GM12872 (cell line): ENCODE measurements at regions not wholly inside any gene's neighbourhood (a gene's known extent, or its start where the extent isn't known, plus 50 kb on each side); places are given as distances from the start of the nearest gene placed in this dataset.

Experiments
- TF ChIP-seq, protein P1 (sequence below): IDR thresholded peaks from 3 replicates; pipeline ENCODE4 v1.5.1; 2011; ENCODE audit warnings: low read depth, mild to moderate bottlenecking, low read length, moderate library complexity; ENCODE audit not compliant: insufficient read depth

GRCh38 chr4:126526335-126526734 is 1106.4 kb upstream of the INTU start:
- TF ChIP-seq, protein P1, sequence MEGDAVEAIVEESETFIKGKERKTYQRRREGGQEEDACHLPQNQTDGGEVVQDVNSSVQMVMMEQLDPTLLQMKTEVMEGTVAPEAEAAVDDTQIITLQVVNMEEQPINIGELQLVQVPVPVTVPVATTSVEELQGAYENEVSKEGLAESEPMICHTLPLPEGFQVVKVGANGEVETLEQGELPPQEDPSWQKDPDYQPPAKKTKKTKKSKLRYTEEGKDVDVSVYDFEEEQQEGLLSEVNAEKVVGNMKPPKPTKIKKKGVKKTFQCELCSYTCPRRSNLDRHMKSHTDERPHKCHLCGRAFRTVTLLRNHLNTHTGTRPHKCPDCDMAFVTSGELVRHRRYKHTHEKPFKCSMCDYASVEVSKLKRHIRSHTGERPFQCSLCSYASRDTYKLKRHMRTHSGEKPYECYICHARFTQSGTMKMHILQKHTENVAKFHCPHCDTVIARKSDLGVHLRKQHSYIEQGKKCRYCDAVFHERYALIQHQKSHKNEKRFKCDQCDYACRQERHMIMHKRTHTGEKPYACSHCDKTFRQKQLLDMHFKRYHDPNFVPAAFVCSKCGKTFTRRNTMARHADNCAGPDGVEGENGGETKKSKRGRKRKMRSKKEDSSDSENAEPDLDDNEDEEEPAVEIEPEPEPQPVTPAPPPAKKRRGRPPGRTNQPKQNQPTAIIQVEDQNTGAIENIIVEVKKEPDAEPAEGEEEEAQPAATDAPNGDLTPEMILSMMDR: no peak

DNA sequence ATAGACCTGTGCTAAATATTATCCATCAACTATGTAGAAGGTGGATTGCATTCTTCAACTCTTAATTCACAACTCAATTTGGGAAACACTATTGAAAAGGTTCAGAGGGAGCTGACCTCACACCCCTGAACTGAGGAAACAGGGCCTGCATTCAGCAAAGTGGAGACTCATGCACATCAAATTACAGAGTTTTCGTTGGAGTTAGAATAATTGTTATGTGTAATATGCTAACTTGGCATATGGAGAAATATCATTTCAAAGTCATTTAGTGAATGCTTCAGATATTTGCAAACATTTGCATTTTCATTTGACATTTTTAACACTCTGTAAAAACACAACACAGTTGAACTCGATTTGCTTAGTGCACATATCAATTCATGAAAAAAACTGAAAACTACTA is 1102.8 kb upstream of the INTU start:
- TF ChIP-seq, protein P1: no peak

DNA sequence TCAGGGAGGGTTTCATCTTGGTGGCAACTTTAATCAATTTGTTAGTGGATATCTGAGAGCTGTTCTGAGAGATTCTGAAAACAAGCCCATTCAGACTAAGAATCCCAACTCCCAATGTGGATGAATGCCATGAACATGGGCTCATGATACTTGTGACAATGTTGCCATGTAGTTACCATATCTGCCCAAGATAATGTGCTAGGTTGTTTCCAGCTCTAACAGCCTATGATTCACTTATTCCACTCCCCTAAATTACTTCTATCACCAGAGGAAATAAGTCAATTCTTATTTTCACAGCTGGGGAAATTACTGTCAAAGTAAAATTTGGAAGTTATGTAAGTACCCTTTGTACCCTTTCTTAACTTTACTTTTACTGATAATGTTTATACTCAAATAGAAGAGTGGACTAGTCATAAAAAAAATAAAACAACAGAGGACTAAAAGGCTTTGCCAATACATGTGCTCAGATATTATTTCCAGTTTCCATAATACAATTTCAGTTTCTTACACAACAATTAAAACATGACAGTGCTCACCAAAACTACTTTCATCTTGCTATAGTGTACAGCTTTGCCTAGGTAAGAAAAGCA is 1101.7 kb upstream of the INTU start:
- TF ChIP-seq, protein P1: no peak

- TF ChIP-seq, protein P1: no peak
Observed at GRCh38 chr4:126532527-126532926, 1100.2 kb upstream of the INTU start.

- TF ChIP-seq, protein P1: no peak
Observed at GRCh38 chr4:126533146-126533805, 1099.5 kb upstream of the INTU start.

- TF ChIP-seq, protein P1: no peak
Observed at GRCh38 chr4:126539771-126540170, 1093.0 kb upstream of the INTU start.

- TF ChIP-seq, protein P1: no peak
Observed at GRCh38 chr4:126541820-126542219, 1090.9 kb upstream of the INTU start.
